Activated naive CD8-positive, alpha-beta T cell treated with anti-CD3 and anti-CD28 coated beads, Interleukin-2, amount 50 U/mL, for 16 hours (primary cell): ENCODE measurements at regions not wholly inside any gene's neighbourhood (a gene's known extent, or its start where the extent isn't known, plus 50 kb on each side); places are given as distances from the start of the nearest gene placed in this dataset.

Experiments used
- DNase-seq: peaks from one replicate; pipeline ENCODE4 v3.0.0-alpha.2; 2020; ENCODE audit warnings: low read depth, low spot score

- DNase-seq = no peak
These were observed 438.3 kb downstream of the RPS24 start for GRCh38 chr10:78471723-78472550.

- no peak for DNase-seq
These were observed 438.9 kb downstream of the RPS24 start for GRCh38 chr10:78472551-78472890.

DNA sequence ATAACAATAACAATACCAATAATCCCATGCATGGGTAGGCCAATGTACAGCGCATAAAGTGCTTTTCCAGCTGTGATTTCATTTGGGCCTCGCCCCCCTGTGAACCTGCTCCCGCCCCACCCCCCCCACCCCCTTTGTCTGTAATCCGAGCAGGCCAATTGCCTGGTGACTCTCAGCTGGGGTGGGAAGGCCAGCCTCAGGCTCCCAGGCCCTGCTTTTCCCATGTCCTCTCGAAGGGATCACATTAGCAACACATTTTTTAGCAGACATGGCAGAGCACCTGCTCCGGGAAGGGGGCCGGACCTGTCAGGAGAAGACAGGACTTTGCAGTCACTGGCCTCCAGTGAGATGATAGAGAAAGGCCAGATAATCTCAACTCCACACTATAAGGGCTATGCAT, 439.3 kb downstream of the RPS24 start:
- DNase-seq = no peak

GRCh38 chr10:78474743-78475142, 441.1 kb downstream of the RPS24 start:
- DNase-seq = no peak

DNA sequence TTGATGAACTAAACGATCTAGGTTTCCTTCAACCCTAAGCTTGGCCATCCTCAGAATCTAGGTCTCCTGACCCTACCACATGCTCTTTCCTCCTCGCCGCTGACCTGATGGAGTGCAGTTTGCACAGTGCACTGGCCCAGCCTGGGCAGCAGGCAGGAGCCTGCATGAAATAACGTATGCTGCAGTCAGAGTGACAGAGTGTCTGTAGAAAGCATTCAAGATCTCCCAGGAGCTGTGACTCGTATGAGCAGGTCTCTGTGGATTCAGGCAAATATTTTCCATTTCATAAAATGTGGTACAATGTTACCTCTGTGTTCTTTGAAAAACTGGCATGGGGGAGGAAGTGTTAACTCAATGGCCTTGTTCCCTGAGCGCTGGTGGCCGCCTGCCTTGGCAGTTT, 441.8 kb downstream of the RPS24 start:
- no peak for DNase-seq

DNA sequence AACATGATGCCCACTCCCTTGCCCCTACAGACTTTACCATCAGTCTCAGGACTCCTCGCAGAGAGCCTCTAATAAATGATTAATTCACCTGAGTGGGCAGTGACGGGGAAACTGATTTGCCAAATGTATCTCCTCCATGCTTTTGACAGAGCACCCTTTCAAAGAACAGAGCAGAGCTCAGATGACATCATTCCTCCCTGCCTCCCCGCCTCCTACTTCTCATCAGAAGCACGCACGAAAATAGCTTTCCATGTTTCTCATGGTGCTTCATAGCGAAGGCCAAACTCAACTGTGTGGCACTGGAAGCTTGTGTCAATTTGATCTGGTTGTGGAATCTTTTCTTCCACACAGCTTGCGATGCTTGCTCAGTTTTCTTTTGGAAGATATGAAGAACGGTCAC, 442.5 kb downstream of the RPS24 start:
- DNase-seq = no peak

GRCh38 chr10:78476844-78477243, 443.2 kb downstream of the RPS24 start:
- no peak for DNase-seq

DNA sequence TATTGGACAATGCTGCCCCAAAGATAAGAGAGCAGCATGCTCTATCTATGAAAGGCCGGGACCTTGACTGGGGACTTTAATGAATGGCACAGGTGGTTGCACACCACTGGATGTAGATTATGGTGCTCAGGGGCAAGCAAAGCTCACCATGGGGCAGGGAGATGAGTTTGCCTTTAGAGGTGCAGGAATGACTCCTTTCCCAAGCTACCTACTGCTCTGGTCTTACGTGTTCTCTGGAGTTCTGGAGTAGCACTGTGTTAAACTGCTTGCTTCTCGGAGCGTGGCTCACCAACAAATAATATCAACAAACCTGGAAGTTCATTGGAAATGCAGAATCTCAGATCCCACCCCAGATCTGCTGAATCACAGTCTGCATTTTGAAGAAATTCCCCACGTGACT, 445.3 kb downstream of the RPS24 start:
- DNase-seq = no peak

- DNase-seq = no peak
These were observed 445.8 kb downstream of the RPS24 start for GRCh38 chr10:78479467-78479866.

DNA sequence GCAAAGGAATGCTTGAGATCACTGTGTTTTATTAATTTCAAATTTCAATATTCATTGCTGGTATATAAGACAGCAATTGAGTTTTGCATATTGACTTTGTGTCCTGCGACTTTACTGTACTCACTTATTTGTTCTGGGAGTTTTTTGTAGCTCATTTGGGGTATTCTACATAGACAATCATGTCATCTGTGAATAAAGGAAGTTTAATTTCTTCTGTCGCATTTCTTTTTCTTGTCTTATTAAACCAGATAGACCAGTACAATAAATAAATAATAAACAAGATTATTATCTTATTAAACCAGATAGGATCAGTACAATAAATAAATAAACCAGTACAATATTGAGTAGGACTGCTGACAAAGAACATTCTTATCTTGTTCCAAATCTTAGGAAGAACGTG, 448.2 kb downstream of the RPS24 start:
- no peak for DNase-seq

- no peak for DNase-seq
These were observed 450.0 kb downstream of the RPS24 start for GRCh38 chr10:78483641-78484040.

DNA sequence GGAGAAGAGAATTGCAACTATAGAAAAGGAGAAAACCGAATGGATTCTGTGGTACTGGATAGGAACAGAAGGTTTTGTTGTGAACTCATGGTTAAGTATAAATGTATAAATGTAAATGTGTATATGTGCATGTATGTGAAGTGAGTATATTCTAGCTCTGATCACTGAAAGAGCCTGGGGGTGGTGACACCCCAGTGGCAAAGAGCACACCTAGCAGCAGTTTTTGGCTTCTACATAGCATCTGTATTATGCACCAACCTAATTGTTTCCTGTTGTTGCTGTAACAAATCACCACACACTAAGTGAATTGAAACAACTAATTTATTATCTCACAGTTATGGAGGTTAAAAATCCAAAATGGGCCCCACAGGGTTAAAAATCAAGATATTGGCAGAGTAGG, 455.4 kb downstream of the RPS24 start:
- DNase-seq = no peak

DNA sequence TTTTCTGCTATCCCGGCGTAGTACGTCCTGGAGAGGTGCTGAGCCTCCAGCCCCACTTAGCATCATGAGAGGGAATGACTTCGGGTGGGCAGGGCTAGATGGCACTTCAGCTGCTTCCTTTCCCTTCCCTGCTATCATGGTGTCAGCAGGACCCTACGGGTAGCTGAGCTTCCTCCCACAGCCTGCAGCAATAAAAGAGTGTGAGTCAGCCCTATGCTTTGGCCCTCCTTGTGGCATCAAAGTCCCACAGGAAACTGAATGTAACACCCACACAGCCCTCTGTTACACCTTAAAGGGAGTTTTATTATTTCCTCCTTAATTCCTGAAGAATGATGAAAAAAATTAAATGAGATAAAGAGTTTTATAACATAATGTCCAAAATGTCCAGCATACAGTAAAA, 458.1 kb downstream of the RPS24 start:
- no peak for DNase-seq

DNA sequence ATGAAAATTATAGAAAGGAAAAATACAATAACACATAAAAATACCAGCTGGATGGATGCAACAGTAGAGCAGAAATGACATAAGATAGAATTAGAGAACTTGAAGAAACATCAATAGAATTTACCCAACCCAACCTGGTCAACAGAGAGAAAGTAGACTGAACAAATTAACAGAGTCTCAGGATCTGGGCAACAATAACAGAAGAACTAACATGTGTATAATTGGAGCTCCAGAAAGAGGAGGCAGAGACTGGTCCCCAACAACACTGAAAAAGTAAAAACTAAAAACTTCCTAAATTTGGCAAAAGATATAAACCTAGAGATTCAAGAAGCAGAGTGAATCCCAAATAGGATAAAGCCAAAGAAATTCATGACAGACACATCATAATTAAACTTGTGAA, 458.8 kb downstream of the RPS24 start:
- DNase-seq = no peak

DNA sequence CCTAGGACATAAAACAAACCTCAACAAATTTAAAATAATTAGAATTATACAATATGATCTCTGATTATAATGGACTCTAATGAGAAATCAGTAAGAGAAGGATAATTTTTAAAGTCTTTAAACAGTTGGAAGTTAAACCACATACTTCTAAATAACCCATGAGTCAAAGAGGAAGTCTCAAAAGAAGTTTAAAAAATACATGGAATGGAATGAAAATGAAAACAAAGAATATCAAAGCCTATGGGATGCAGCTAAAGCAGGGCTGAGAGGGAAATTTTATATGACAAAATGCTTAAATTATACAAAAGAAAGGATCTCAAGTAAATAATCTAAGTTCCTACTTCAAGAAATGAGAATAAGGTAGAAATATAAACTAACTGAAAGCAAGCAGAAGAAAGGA, 460.5 kb downstream of the RPS24 start:
- DNase-seq = no peak

- no peak for DNase-seq
These were observed 468.7 kb downstream of the RPS24 start for GRCh38 chr10:78502210-78502936.

- DNase-seq = no peak
These were observed 470.5 kb downstream of the RPS24 start for GRCh38 chr10:78504181-78504580.

GRCh38 chr10:78505657-78506056, 472.0 kb downstream of the RPS24 start:
- DNase-seq = no peak

GRCh38 chr10:78506614-78507013, 473.0 kb downstream of the RPS24 start:
- DNase-seq = no peak

- no peak for DNase-seq
These were observed 474.0 kb downstream of the RPS24 start for GRCh38 chr10:78507510-78508160.

DNA sequence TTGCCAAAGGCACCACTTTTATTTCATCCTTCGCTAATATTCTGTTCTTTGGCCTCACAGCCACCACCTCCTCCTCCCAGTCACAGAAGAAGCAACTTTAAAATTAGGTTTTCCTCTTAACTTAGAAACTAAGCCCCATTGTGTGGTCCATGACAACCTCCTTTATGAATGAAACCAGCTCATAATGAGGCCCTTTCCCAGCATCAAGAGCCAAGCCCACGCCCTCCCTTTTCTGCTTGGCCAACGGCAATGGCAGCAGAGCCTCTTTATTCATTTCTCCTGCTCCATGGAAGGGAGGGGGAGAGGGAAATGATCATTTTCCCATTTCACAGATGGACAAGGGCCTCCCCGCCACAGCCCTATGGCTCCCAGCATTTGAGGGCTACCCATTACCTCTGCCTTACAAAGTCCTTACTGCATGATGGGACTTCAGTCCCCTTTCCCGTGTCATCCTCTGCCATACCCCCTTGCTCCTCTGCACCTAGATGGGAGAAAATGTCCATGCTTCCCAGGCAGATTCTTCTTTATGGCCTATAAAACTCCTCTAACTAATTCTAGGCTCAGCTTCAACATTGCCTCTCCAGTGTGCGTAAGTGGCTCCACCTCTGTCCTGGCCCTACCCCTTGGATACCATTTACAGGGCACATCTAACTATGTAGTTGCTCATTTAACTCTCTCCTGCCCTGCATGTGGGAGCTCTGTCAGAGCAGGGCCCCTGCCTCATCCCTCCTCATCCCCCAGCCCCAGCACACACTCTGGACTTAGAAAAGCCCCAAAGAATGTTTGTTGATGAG, 475.5 kb downstream of the RPS24 start:
- DNase-seq = no peak
